T-helper 1 cell (primary cell): ENCODE measurements at regions not wholly inside any gene's neighbourhood (a gene's known extent, or its start where the extent isn't known, plus 50 kb on each side); places are given as distances from the start of the nearest gene placed in this dataset.

Source experiments
- DNase-seq, 5 donors: peaks; one replicate each; pipeline ENCODE4 v3.0.0-alpha.2; 2012 to 2020

DNA sequence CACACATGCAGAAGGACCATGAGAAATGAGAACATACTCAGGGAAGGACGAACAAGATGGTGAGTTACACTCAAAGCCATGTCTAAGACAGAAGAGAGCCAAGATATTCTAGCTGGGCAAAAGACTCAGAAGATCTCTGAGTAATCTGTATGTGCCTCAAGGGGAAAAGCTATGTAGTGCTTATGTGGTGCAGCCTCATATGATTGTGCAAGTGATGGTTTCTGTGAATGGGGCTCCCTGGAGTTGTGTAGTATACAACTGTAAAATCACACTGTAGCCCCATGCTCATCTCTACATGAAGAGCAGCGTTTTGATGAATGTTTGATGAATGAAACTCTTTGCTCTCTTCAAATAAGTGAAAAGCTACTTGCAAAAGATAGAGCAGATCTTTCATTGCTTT lies 57.5 kb downstream of the OSR1 start:
- no peak for DNase-seq

DNA sequence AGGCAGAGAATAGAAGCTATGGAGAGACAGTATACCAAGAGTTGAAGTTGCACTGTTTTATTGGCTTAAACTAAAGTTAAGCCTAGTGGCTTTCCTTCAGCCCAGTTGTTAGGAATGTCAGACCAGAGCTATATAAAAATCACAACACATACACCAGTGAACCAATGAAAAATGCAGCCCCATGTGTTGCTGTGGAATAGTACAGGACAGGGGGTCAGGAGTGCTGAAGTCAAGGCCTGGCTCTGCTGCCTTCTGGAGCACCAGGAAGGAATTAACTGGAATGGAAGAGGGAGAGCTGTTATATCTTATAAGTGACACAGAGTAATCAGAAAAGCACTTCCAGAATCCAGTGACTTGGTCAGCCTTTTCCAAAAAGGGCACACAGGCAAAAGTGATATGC lies 58.9 kb downstream of the OSR1 start:
- DNase-seq, result no peak

DNA sequence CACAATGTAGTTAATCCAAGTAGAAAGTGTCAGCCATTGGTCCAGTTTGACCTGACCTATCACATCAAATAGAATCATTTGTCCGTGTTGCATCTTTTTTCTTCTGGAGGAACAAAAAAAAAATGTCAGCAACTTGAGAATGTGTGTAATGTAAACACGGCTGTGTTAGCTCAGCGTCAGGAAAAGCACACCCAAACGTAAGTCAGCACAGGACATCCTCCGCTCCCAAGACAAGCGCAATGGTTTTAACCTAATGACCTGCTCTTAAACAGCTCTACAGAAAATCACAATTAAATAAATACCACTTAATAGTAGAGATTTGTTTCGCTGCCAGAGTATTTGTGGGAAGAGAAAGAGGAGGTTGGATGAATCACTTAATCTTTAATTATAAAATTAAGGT lies 59.4 kb downstream of the OSR1 start:
- DNase-seq, result no peak

DNA sequence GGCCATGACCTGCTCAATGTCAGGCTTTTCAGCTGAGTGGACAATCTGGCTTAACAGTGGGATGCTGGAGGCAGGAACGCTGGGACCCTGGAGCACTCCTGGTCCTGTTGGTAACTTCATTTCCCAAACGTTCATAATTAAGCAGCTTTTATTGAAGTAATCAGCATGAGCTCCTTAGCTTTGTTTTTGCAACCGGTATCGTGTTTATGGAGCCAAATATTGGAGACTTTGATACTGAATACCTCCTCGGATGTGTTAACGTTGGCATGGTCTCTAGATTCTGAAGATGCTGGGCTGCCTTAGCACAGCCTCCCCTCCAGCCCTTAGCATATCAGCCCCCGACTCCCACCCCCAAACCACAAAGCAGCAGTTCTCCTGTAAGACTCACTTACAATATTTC lies 60.7 kb downstream of the OSR1 start:
- no peak for DNase-seq

DNA sequence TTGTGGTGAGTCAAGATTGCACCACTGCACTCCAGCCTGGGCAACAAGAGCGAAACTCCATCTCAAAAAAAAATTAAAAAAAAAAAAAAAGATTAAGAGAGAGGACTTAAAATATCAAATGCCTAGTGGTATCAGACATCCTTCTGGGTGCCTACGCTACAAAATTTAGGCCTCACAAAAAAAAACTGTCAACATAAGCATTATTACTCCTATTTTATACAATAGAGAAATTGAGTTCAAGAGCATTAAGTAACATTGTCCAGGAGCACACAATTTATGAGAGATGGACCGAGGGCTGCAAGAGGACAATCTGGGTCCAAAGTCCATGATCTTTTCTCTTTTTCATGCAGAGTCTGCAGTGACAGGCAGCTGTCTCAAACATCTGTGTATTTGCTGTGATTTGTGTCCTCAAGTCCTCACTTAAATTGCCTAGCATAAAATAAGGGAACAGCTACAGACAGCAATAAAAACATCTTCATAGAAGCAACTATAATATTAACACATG lies 62.4 kb downstream of the OSR1 start:
- no peak for DNase-seq

DNA sequence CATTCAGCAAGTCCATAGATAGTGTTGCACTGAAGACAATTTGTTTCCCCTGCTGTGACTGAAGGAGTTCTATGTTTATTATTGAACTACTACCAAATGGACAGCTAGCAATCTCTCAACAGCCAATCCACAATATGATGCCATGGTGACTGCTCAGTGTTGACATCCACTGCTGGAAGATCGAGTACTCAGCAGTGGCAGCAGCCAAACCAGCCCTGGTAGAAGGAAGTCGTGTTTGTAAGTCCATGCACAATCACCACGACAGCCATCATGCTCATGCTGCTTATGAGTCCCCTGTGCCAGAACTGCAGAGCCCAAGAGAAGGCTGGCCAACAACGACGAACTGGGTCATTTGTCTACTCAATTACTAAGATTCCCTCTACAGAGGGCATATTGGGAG lies 66.4 kb downstream of the OSR1 start:
- DNase-seq, result no peak

DNA sequence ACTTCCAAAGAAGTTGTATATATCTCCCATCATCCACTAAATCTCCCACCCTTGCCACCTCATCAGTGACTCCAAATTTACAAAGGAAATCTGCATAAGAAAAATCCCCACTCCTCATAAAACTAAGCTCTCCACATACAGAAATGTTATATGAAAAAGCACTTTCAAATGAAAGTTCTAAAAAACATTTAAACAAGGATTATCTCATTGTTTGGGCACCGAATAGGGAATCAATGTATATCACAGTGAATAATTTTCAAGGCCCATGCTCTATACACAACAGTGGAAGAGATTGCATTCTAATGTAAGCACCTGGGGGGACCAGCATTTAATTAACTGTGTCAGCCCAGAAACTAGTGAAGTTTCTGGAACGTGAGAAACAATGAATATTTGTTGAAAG lies 70.1 kb downstream of the OSR1 start:
- DNase-seq, result no peak

DNA sequence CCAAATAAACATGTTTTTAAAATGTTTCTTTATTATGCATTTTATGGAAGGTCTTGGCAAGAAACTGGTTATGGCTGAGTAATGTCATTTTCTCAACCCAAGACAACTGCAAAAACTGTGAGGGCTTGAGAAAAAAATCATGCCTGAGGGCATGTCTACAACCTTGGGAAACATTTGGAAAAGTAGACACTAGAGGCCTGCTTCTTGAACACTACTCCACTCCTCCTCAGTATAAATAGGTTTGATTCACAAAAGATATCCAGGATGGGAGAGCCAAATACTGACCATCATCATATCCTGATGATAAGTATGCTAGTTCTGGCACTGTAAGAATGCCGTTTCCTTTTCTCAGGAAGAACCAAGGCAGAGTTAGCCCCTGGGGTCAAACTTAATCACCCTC lies 71.1 kb downstream of the OSR1 start:
- DNase-seq, result no peak

DNA sequence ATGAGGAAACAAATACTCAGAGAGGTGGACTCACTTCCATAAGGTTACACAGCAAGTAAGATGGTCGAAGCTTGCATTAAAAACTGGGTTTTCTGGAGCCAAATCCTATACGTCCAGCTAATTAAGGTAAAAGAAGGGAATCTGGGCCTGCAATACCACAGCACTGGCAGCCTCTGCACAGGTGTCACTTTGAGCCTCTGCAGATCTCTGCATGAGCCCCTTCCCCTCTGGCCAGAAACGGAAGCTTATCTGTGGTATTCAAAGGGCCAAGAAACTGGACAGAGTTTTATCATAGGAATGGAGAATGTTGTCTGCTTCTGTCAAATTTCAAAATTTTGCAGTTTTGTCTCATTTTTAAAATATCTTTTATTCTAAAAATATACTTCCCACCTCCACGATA lies 76.1 kb downstream of the OSR1 start:
- DNase-seq, result no peak

DNA sequence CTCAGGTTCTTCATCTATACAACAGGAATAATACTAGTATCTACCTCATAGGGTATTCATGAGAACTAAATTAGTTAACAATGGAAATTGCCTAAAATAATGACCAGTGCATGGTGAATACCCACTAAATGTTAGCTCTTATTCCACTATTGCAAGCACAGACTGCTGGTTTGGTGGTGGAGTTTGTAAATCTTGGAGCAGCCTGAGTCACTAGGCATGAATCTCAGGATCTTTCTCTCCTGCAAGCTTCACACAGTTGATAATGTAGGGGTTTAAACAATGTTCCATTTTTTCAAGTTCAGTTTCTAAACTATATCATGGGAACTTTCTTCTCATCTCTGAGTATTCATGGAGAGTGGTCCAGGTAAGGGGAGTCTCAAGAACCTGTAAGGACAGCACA lies 84.0 kb downstream of the OSR1 start:
- DNase-seq, result no peak

DNA sequence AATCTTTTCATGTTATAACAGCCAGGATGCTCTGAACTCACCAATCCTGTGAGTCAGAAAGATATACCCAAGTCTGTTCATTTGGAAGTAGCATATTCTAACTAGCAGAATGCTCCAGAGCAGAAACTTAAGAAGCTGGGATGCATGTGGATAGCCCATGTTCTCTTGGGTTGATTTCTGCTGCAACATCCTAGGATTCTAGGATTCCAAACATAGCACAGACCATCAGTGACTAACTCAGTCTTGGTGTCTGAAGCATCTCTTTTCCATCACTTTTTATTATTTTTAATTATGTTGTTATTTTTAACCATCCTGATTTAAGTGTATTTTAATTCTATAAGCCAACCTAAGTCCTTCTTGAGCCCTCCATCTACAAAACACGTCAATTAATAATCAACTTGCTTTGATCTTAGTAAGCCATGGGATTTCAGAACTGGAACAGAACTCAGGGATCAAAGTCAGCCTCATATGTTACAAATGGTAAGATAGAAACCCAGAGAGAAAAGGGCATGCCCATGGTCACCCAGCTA lies 85.4 kb downstream of the OSR1 start:
- DNase-seq, result no peak

DNA sequence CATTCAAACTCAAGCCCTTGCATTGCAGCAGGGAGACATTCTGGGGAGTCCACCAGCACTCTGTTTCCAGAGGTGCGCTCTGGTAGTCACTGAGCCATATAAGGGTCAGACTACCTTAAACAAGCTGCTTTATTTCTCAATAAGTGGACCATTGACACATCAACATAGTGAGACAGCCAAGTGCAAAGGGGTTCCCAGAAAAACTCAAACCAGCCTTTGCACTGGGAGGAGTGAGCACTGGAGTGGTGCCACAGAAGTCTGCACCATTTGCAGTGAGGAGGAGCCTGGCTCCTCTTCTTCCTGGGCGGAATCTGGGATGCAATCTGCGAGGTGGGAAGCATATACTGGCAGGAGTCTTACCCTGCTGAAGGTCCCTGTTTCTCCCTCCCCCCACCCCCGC lies 86.4 kb downstream of the OSR1 start:
- DNase-seq, result no peak

DNA sequence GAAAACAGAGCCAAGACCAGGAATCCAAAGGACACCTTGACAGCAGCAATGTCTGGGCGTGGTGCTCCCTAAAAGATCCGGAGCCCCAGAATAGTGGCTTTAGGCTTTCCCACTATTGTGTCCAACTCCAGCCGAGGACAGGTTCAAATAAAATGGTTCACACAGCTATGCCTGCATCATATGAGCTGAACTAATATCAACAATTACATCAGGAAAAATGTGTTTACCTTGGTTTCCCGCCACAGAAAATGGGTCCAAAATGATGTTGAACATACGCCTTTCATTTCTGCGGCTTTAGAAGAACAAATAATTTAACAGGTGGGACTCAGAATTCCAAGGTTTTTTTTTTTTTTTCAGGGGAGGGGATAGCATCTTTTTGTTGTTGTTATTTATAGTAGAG lies 93.6 kb downstream of the OSR1 start:
- DNase-seq, result no peak

DNA sequence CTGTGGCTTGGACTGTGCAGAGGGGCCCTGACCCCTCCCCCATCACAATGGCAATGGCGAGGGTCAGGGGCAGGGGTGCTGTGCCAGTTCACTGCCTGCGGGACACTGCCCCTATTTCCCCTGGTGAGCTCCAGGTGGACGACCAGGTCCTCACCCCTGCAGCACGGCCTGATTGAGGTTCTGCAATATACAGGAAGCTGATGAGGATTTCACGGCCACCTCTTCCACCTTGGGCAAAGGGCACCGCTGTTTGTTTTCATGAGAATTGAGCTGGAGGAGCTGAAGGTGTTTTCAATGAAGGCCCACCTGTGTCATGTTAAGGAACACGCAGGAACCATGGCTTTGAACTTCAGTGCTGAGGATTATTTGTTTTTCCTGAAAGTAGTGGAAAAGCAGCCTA lies 96.3 kb downstream of the OSR1 start:
- DNase-seq, result no peak

DNA sequence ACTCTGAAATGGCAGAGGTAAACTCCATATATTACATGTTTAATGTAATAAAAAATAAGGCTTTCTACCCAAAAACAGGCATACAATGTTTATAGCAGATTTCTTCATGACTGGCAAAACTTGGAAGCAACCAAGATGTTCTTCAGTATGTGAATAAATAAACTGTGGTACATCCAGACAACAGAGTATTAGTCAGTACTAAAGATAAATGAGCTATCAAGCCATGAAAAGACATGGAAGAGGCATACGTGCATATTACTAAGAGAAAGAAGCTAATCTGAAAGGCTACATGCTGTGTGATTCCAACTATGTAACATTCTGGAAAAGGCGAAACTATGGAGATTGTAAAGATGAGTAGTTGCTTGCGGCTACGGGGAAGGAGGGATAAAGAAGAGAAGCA lies 97.4 kb downstream of the OSR1 start:
- no peak for DNase-seq

DNA sequence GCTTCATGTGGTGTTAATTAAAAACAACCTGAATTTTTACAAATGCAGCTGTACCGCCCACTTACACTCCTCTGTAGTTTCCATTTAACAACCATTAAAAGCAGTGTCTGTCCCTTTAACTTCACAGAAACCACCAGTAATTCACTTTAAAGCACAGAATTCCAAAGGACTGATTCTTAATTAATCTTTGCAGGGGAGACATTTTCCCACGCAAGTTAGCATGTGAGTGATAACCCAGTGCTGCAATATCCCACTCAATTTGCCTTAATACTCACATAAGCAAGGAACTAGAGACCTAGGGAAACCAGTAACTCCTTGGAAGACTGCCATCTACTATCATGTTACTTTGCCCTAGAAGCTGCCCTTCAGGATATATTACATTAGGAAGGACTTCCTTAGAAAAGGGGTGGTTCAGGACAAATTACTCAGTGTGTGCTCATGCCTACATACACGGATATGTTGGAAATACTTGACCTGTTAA lies 102.3 kb downstream of the OSR1 start:
- DNase-seq, result no peak

DNA sequence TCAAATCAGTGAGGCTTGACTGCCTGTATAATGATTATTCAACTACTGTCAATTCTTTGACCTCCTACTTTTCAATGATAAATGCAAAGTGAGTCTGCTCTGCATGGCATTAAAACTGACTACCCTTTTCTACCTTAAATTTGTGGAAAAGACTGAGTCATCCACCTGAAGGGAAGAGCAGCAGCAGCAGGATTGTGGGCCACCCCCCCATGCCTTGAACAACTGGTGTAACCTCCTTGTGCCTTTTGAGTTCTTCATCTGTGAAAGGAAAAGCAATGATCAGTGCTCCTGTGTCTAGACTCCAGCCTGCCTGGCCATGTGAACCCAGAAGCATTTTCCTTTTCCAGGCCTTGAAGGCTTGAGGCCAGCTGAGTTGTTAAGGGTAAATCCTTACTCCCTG lies 102.9 kb downstream of the OSR1 start:
- no peak for DNase-seq

DNA sequence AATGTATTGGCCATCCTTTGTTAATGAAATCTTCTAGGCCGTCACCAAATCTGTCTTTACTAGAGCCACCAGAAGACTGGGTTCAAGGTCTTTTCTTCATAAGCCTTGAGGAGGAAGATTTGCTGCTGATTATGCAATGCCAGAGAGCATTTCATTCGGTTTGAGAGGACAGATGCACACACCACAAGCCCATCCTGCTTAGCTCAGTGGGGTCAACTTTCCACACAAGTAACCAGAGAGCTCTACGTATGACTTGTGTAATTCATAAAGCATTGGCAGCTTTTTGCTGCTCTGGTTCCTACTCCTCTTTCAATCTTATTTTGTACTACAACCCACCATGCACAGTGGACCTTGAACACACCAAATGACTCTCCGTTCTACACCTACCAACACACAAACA lies 106.9 kb downstream of the OSR1 start:
- no peak for DNase-seq

DNA sequence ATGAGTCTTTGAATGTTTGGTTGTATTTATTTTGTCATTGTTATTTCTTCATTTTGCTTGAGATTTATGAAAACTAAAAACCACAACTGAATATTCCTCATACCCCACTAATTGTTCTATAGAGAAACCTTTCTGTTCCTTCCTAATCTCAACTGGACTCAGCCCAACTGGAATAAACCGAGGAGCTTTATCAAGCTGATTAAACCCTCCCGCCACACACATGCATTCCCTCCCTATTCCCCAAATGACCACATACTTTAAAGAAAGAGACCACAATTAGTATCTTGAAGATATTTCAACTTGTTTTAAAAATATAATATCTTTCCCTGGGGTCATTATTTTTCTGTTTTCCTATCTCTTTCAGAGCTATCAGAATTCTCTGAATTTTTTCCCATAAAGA lies 107.5 kb downstream of the OSR1 start:
- no peak for DNase-seq

DNA sequence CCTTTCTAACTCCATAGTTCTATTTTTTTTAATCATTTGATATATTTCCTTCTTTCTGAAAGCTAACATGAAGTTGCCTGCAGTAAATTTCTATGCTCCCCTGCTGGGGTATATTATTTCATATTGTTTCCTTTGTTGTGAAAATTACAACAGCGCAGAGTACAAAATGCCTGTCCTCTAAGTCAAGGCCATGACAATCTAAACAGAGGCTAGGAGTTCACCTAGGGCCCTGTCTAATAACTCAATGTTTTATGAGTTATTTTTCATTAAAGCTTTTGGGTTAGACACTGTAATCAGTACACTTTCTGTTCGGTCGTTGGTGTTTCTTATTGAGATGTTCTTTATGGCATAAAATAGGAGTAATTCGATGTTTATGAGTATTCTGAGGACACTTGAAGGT lies 111.2 kb downstream of the OSR1 start:
- no peak for DNase-seq

DNA sequence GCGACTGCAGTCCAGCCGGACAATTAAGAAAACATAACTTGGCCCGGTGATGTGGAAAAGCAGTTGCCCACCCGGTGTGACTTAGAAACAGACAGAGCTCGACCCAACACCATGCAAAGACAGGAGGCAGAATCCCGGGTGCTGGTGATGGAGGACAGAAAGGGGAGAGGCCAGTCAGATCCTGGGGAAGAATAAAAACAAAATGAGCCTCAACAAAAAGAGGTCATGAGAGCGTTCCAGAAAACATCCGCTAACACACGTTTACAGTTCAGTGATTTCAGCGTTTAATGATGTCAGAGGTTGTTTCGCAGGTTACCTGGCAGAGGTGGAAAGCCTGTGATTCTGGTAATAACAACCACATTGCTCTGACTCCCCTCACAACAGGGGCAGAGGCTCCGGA lies 111.9 kb downstream of the OSR1 start:
- DNase-seq, result no peak

DNA sequence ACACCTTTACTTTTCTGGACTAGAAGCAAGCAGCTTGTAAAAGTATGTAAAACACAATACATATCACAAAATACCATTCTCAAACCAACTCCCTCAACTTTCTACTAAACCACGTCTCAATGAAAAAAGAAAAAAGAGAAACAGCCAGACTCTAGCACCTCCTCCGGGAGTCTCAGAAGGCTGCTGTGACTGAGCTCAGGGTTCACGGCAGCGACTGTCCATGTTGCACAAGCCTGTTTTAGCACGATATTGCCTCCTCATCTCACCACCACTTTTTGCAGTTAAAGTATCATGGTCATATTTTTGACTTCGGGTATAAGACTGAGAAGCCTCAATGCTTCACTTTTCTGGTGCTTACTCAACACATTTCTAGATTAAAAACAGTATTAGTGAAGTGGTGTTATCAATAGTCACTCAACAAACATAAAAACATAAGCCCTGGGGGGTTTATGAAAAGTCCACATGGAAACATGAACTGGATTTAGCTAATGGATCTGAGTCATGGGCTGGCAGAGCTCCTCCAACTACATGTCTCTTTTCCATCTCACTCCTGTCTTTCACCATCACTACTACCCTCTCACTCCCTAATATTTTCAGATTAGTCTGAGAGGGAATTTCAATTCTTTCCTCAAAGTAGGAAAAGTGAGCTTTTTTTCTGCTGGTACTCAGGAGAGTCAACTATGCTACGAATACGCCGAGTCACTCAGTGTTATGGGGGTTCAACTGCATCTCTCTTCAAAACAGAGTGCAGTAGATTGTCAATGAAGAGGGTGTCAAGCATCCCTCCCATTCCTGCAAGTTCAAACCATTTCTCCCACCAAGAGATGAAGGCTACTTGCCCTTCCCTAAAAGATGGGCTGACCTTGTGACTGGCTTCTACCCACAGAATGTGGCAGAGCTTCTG lies 113.7 kb downstream of the OSR1 start:
- DNase-seq, result no peak

DNA sequence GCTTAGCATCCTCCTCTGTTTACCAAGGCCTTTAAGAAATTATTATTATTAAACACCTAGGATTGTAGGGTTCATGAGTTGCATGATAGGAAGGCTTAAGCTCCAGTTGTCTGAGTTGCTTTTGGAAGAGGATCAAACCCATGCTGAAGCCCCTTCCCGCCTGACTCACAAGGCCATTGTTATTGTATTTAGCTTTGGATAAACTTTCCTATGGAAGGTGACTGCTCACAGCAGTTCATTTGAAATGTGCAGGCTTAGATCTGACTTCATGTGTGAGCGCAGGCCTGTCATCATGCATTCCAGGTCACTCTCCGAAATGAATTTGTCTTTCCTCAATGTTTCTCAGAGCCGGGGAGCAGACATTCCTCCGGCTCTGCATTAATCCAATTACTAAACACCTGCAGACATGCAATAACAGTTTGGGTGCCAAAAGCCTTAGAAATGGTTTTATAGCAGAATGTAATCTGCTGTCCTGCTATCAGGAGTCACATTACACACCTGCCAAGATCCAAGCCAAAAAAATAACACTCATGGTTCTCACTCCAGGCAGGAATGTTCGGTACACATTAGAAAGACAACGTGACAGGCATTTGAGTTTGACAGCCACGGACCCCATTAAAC lies 119.9 kb downstream of the OSR1 start:
- no peak for DNase-seq

DNA sequence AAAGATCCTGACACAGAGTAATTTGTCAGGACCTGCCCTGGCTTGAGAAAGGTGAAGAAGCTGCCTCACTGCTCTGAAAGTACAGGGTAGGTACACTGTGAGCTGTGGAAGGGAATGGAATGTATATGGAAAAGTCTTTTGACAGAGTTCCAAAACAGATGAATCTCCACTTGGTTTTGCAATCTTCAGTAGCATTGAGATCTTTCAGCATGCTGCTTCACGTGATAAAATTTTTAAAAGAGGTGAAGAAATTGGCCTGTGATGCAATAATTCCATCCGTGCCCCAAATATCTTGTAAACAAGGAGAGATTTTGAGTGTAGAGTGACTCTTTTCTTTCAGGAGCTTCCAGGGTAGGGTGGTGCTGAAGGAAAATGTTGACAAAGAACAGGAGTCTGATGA lies 123.1 kb downstream of the OSR1 start:
- DNase-seq, result no peak
